Nephron (organoid): ENCODE measurements at regions not wholly inside any gene's neighbourhood (a gene's known extent, or its start where the extent isn't known, plus 50 kb on each side); places are given as distances from the start of the nearest gene placed in this dataset.

ENCODE experiments used
- H3K27ac Mint-ChIP-seq, 3 experiments: 2 replicates each; pipeline ENCODE4 v1.8.0; 2020; ENCODE audit warnings: mixed read lengths in 3 of 3, mild to moderate bottlenecking in 2 of 3, moderate library complexity in 1 of 3
- H3K27me3 Mint-ChIP-seq: 2 replicates; pipeline ENCODE4 v1.8.0; 2021; ENCODE audit warnings: low read depth, mild to moderate bottlenecking, moderate library complexity, mixed read lengths
- H3K36me3 Mint-ChIP-seq: 2 replicates; pipeline ENCODE4 v1.8.0; 2020; ENCODE audit warnings: low read depth, mixed read lengths
- H3K4me1 Mint-ChIP-seq: 2 replicates; pipeline ENCODE4 v1.8.0; 2020; ENCODE audit warnings: mixed read lengths
- H3K4me3 Mint-ChIP-seq, 3 experiments: 2 replicates each; pipeline ENCODE4 v1.8.0; 2020; ENCODE audit warnings: mild to moderate bottlenecking in 3 of 3, mixed read lengths in 3 of 3, moderate library complexity in 2 of 3
- H3K9me3 Mint-ChIP-seq: 2 replicates; pipeline ENCODE4 v1.8.0; 2020; ENCODE audit warnings: mixed read lengths
- CTCF ChIP-seq, 3 experiments: fragments of 200-600 bp; sonication (generic); IDR thresholded peaks; one replicate each; pipeline ENCODE4 v1.5.0; 2021; ENCODE audit warnings: antibody characterized with exemption in 3 of 3; ENCODE audit not compliant: unreplicated experiment in 3 of 3

GRCh38 chrX:1012678-1013300 is 199.7 kb downstream of the CRLF2 start:
- peaks cover 10% of the 10 kb centered on the region for H3K4me1 Mint-ChIP-seq
- H3K9me3 Mint-ChIP-seq = no peaks in the 10 kb centered on the region
- H3K36me3 Mint-ChIP-seq = no peaks in the 10 kb centered on the region
- H3K4me3 Mint-ChIP-seq = peak overlapping the region in 1 of 3 experiments; percentile 40
- H3K27ac Mint-ChIP-seq = no peak overlapping the region
- peaks cover 13% of the 10 kb centered on the region for H3K27me3 Mint-ChIP-seq
- TF ChIP-seq CTCF (IDR thresholded peaks at IDR 0.05; ENCODE audit: unreplicated experiment in 3 of 3) = no peak

- Mint-ChIP-seq H3K36me3 (no peaks in the 10 kb centered on the region), H3K4me1 (peaks cover 10% of the 10 kb centered on the region), H3K9me3 (no peaks in the 10 kb centered on the region), H3K4me3 (no peak overlapping the region), H3K27me3 (peaks cover 13% of the 10 kb centered on the region), H3K27ac (no peak overlapping the region)
- TF ChIP-seq CTCF (IDR thresholded peaks at IDR 0.05; ENCODE audit: unreplicated experiment in 3 of 3) = no peak
These were observed 200.7 kb downstream of the CRLF2 start for GRCh38 chrX:1011691-1012283.

GRCh38 chrX:1009771-1010170 is 202.7 kb downstream of the CRLF2 start:
- Mint-ChIP-seq H3K36me3 (no peaks in the 10 kb centered on the region), H3K4me3 (no peak overlapping the region), H3K9me3 (no peaks in the 10 kb centered on the region), H3K27me3 (peaks cover 13% of the 10 kb centered on the region), H3K27ac (no peak overlapping the region), H3K4me1 (peaks cover 10% of the 10 kb centered on the region)
- no peak for TF ChIP-seq CTCF (IDR thresholded peaks at IDR 0.05; ENCODE audit: unreplicated experiment in 3 of 3)

GRCh38 chrX:1006156-1006730 is 206.2 kb downstream of the CRLF2 start:
- H3K4me3 Mint-ChIP-seq = no peak overlapping the region
- TF ChIP-seq CTCF (IDR thresholded peaks at IDR 0.05; ENCODE audit: unreplicated experiment in 3 of 3) = no peak
- H3K27me3 Mint-ChIP-seq = peaks cover 14% of the 10 kb centered on the region
- H3K27ac Mint-ChIP-seq = no peak overlapping the region
- no peaks in the 10 kb centered on the region for H3K36me3 Mint-ChIP-seq
- no peaks in the 10 kb centered on the region for H3K9me3 Mint-ChIP-seq
- H3K4me1 Mint-ChIP-seq = peaks cover 10% of the 10 kb centered on the region

GRCh38 chrX:1002611-1003010 is 209.8 kb downstream of the CRLF2 start:
- H3K4me1 Mint-ChIP-seq = no peaks in the 10 kb centered on the region
- no peaks in the 10 kb centered on the region for H3K36me3 Mint-ChIP-seq
- no peaks in the 10 kb centered on the region for H3K9me3 Mint-ChIP-seq
- TF ChIP-seq CTCF (IDR thresholded peaks at IDR 0.05; ENCODE audit: unreplicated experiment in 3 of 3) = no peak
- peaks cover 4% of the 10 kb centered on the region for H3K27me3 Mint-ChIP-seq
- no peak overlapping the region for H3K4me3 Mint-ChIP-seq
- H3K27ac Mint-ChIP-seq = no peak overlapping the region
